Mesenchymal stem cell (in vitro differentiated cells and primary cell): ENCODE measurements at regions not wholly inside any gene's neighbourhood (a gene's known extent, or its start where the extent isn't known, plus 50 kb on each side); places are given as distances from the start of the nearest gene placed in this dataset.

ENCODE experiments used
- DNase-seq: peaks from one replicate; pipeline ENCODE4 v3.0.0-alpha.2; 2013
- H2AFZ ChIP-seq: one replicate; pipeline ENCODE4 v1.6.1; 2013; ENCODE audit warnings: low read depth, mild to moderate bottlenecking, control low read depth, inconsistent platforms, low read length, moderate library complexity
- H2AK5ac ChIP-seq: 2 replicates; pipeline ENCODE4 v1.6.1; 2013; ENCODE audit warnings: low read length, moderate library complexity, mild to moderate bottlenecking, inconsistent platforms; ENCODE audit not compliant: severe bottlenecking
- H2BK120ac ChIP-seq: one replicate; pipeline ENCODE4 v1.6.1; 2013; ENCODE audit warnings: low read depth, mild to moderate bottlenecking, inconsistent platforms, low read length, moderate library complexity
- H2BK12ac ChIP-seq, 2 experiments: one replicate each; pipeline ENCODE4 v1.6.1; 2013; ENCODE audit warnings: inconsistent platforms in 2 of 2, low read length in 2 of 2, mild to moderate bottlenecking in 2 of 2, moderate library complexity in 2 of 2, control low read depth in 1 of 2
- H2BK15ac ChIP-seq: one replicate; pipeline ENCODE4 v1.6.1; 2013; ENCODE audit warnings: mild to moderate bottlenecking, low read depth, inconsistent platforms; ENCODE audit not compliant: poor library complexity, severe bottlenecking
- H2BK5ac ChIP-seq: 2 replicates; pipeline ENCODE4 v1.6.1; 2013; ENCODE audit warnings: low read depth, mild to moderate bottlenecking, low read length, control low read depth, inconsistent platforms; ENCODE audit not compliant: poor library complexity, severe bottlenecking
- H3K14ac ChIP-seq, 2 experiments: one replicate each; pipeline ENCODE4 v1.6.1; 2013; ENCODE audit warnings: inconsistent platforms in 2 of 2, low read length in 2 of 2, control low read depth in 1 of 2, mild to moderate bottlenecking in 1 of 2, moderate library complexity in 1 of 2
- H3K18ac ChIP-seq, 2 experiments: one replicate each; pipeline ENCODE4 v1.6.1; 2013; ENCODE audit warnings: inconsistent platforms in 2 of 2, low read length in 2 of 2, control low read depth in 1 of 2, low read depth in 1 of 2, mild to moderate bottlenecking in 1 of 2
- H3K23ac ChIP-seq, 2 experiments: one replicate each; pipeline ENCODE4 v1.6.1; 2013; ENCODE audit warnings: inconsistent platforms in 2 of 2, low read length in 2 of 2, mild to moderate bottlenecking in 2 of 2, moderate library complexity in 2 of 2, control low read depth in 1 of 2
- H3K27ac ChIP-seq: 2 replicates; pipeline ENCODE4 v1.5.1; 2013; ENCODE audit warnings: mild to moderate bottlenecking, moderate library complexity, low read length, control low read depth, inconsistent platforms; ENCODE audit not compliant: poor library complexity, severe bottlenecking
- H3K27me3 ChIP-seq, 2 experiments: 2 replicates each; pipeline versions ENCODE4 v1.6.1 to v1.7.0; 2013; ENCODE audit warnings: low read length in 2 of 2, mild to moderate bottlenecking in 2 of 2, moderate library complexity in 2 of 2, control low read depth in 1 of 2, inconsistent platforms in 1 of 2; ENCODE audit not compliant: control insufficient read depth in 1 of 2, insufficient read depth in 1 of 2
- H3K36me3 ChIP-seq, 2 experiments: 2 replicates each; pipeline versions ENCODE4 v1.6.1 to v1.7.0; 2013; ENCODE audit warnings: low read length in 2 of 2, control low read depth in 1 of 2, inconsistent platforms in 1 of 2, low read depth in 1 of 2, mild to moderate bottlenecking in 1 of 2; ENCODE audit not compliant: insufficient read depth in 2 of 2, control insufficient read depth in 1 of 2
- H3K4ac ChIP-seq, 2 experiments: one replicate each; pipeline ENCODE4 v1.6.1; 2013; ENCODE audit warnings: inconsistent platforms in 2 of 2, low read length in 2 of 2, mild to moderate bottlenecking in 2 of 2, moderate library complexity in 2 of 2, control low read depth in 1 of 2, low read depth in 1 of 2
- H3K4me1 ChIP-seq: 2 replicates; pipeline ENCODE4 v1.6.1; 2013; ENCODE audit warnings: low read depth, low read length, control low read depth; ENCODE audit not compliant: control insufficient read depth, insufficient read depth
- H3K4me2 ChIP-seq: 2 replicates; pipeline ENCODE4 v1.6.1; 2013; ENCODE audit warnings: low read length, mild to moderate bottlenecking, inconsistent platforms; ENCODE audit not compliant: poor library complexity, severe bottlenecking
- H3K4me3 ChIP-seq, 2 experiments: 2 replicates each; pipeline versions ENCODE4 v1.5.1 to v1.7.0; 2013; ENCODE audit warnings: low read length in 2 of 2, mild to moderate bottlenecking in 2 of 2, control low read depth in 1 of 2, low read depth in 1 of 2; ENCODE audit not compliant: insufficient read depth in 1 of 2
- H3K79me1 ChIP-seq: replicated peaks from 2 replicates; pipeline ENCODE4 v1.6.1; 2013; ENCODE audit warnings: mild to moderate bottlenecking, control low read depth, low read length, inconsistent platforms; ENCODE audit not compliant: poor library complexity, severe bottlenecking
- H3K9ac ChIP-seq: 2 replicates; pipeline ENCODE4 v1.7.0; 2013; ENCODE audit warnings: mild to moderate bottlenecking, low read length, moderate library complexity
- H3K9me3 ChIP-seq: 2 replicates; pipeline ENCODE4 v1.7.0; 2013; ENCODE audit warnings: mild to moderate bottlenecking, low read length; ENCODE audit not compliant: control insufficient read depth
- H4K8ac ChIP-seq: one replicate; pipeline ENCODE4 v1.6.1; 2013; ENCODE audit warnings: inconsistent platforms, mild to moderate bottlenecking, low read length, moderate library complexity
- H4K91ac ChIP-seq: one replicate; pipeline ENCODE4 v1.6.1; 2013; ENCODE audit warnings: mild to moderate bottlenecking, low read length, inconsistent platforms
- WGBS: methylation state at CpG from one replicate; pipeline ENCODE4 v1.1.7; 2013; ENCODE audit warnings: mixed read lengths; 5-methylcytosine and 5-hydroxymethylcytosine counted together

GRCh38 chrX:55142206-55142918, 53.5 kb downstream of the PAGE2 start:
- no peak overlapping the region for H2BK15ac ChIP-seq
- H3K27ac ChIP-seq, result peak overlapping the region; percentile 86
- H3K9ac ChIP-seq, result no peak overlapping the region
- no peak overlapping the region for H2BK120ac ChIP-seq
- no peak overlapping the region for H2AFZ ChIP-seq
- no peaks in the 10 kb centered on the region for H3K4me1 ChIP-seq
- H2BK12ac ChIP-seq, result no peak overlapping the region
- no peak overlapping the region for H3K4me3 ChIP-seq
- H3K27me3 ChIP-seq, result peaks cover 0 to 4% of the 10 kb centered on the region in 2 experiments
- H4K8ac ChIP-seq, result no peak overlapping the region
- no peaks in the 10 kb centered on the region for H3K9me3 ChIP-seq
- no peak overlapping the region for H3K4ac ChIP-seq
- H3K36me3 ChIP-seq, result peaks cover 0 to 4% of the 10 kb centered on the region in 2 experiments
- H3K14ac ChIP-seq, result no peak overlapping the region
- no peak overlapping the region for H2AK5ac ChIP-seq
- no peak overlapping the region for H4K91ac ChIP-seq
- H2BK5ac ChIP-seq, result no peak overlapping the region
- peak overlapping the region; percentile 37 for H3K4me2 ChIP-seq
- no peak for DNase-seq
- H3K79me1 ChIP-seq, result no peaks in the 10 kb centered on the region
- no peak overlapping the region for H3K23ac ChIP-seq
- 100% methylated on average over 1 of the region's 3 CpGs for WGBS
- no peak overlapping the region for H3K18ac ChIP-seq

GRCh38 chrX:55142919-55143310, 54.1 kb downstream of the PAGE2 start:
- Histone ChIP-seq H3K14ac (no peak overlapping the region), H2AFZ (no peak overlapping the region), H3K27me3 (peaks cover 0 to 3% of the 10 kb centered on the region in 2 experiments), H2BK12ac (no peak overlapping the region), H4K91ac (no peak overlapping the region), H2BK5ac (peak overlapping the region; percentile 31), H3K9me3 (no peaks in the 10 kb centered on the region), H2AK5ac (no peak overlapping the region), H4K8ac (no peak overlapping the region), H3K23ac (no peak overlapping the region), H3K27ac (peak overlapping the region; percentile 86), H3K36me3 (peaks cover 0 to 4% of the 10 kb centered on the region in 2 experiments), H2BK120ac (no peak overlapping the region), H3K79me1 (no peaks in the 10 kb centered on the region), H3K4me2 (peak overlapping the region; percentile 37), H3K4me3 (no peak overlapping the region), H3K9ac (no peak overlapping the region), H3K18ac (no peak overlapping the region), H3K4me1 (no peaks in the 10 kb centered on the region), H3K4ac (no peak overlapping the region), H2BK15ac (no peak overlapping the region)
- no peak for DNase-seq
- WGBS, result 10% methylated on average over 3 of the region's 6 CpGs

- H2BK12ac ChIP-seq, result no peak overlapping the region
- peaks cover 0 to 4% of the 10 kb centered on the region in 2 experiments for H3K36me3 ChIP-seq
- H3K18ac ChIP-seq, result no peak overlapping the region
- H3K4me3 ChIP-seq, result no peak overlapping the region
- H2BK5ac ChIP-seq, result no peak overlapping the region
- H3K9ac ChIP-seq, result no peak overlapping the region
- no peaks in the 10 kb centered on the region for H3K27me3 ChIP-seq
- H2AFZ ChIP-seq, result no peak overlapping the region
- no peaks in the 10 kb centered on the region for H3K4me1 ChIP-seq
- H3K23ac ChIP-seq, result no peak overlapping the region
- no peak overlapping the region for H4K91ac ChIP-seq
- no peak overlapping the region for H3K14ac ChIP-seq
- no peak overlapping the region for H3K4me2 ChIP-seq
- H3K79me1 ChIP-seq, result no peaks in the 10 kb centered on the region
- DNase-seq, result no peak
- WGBS, result 0% methylated on average over 1 of the region's 2 CpGs
- no peak overlapping the region for H2BK15ac ChIP-seq
- H3K27ac ChIP-seq, result peak overlapping the region; percentile 86
- no peak overlapping the region for H3K4ac ChIP-seq
- H4K8ac ChIP-seq, result no peak overlapping the region
- no peak overlapping the region for H2BK120ac ChIP-seq
- H3K9me3 ChIP-seq, result no peaks in the 10 kb centered on the region
- H2AK5ac ChIP-seq, result no peak overlapping the region
Measured at GRCh38 chrX:55143621-55144020, 54.8 kb downstream of the PAGE2 start.

DNA sequence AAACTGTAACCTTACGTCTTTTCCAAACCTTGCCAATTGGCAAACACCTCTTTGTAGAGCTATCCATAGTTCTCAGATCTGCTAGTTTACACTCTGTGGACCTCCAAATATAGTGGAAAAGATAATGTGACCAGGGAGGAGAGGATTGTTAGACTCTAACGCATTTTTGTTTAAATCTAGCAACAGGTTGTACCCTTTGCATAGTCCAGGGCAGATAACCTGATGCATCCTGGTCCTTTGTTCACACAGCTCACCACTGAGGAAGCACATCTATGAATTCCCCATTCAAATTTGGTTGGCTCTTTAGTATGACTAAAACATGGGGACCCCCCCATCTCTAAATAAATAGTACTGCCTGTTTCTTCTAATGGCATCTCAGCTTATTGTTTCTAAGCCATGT, 55.9 kb downstream of the PAGE2 start:
- no peak overlapping the region for H2BK5ac ChIP-seq
- H3K14ac ChIP-seq, result no peak overlapping the region
- H2BK12ac ChIP-seq, result no peak overlapping the region
- no peak overlapping the region for H3K4ac ChIP-seq
- no peak overlapping the region for H2AFZ ChIP-seq
- no peaks in the 10 kb centered on the region for H3K27me3 ChIP-seq
- WGBS, result 100% methylated on average over 1 of the region's 2 CpGs
- H3K9me3 ChIP-seq, result no peaks in the 10 kb centered on the region
- no peak overlapping the region for H3K18ac ChIP-seq
- no peak overlapping the region for H4K91ac ChIP-seq
- no peak overlapping the region for H2BK120ac ChIP-seq
- no peak overlapping the region for H3K4me3 ChIP-seq
- no peak overlapping the region for H3K27ac ChIP-seq
- no peak overlapping the region for H2BK15ac ChIP-seq
- H3K9ac ChIP-seq, result no peak overlapping the region
- no peak overlapping the region for H3K4me2 ChIP-seq
- H3K23ac ChIP-seq, result no peak overlapping the region
- H2AK5ac ChIP-seq, result no peak overlapping the region
- DNase-seq, result no peak
- no peaks in the 10 kb centered on the region for H3K4me1 ChIP-seq
- peaks cover 0 to 4% of the 10 kb centered on the region in 2 experiments for H3K36me3 ChIP-seq
- no peaks in the 10 kb centered on the region for H3K79me1 ChIP-seq
- H4K8ac ChIP-seq, result no peak overlapping the region
